Upper lobe of left lung (tissue), 4 donors: ENCODE measurements at regions not wholly inside any gene's neighbourhood (a gene's known extent, or its start where the extent isn't known, plus 50 kb on each side); places are given as distances from the start of the nearest gene placed in this dataset.

ENCODE experiments used
- POLR2A ChIP-seq, 4 donors: fragments of 450-650 bp; IDR thresholded peaks; one replicate each; pipeline ENCODE4 v1.5.1; 2016 to 2017; ENCODE audit warnings: antibody characterized with exemption in 4 of 4, mild to moderate bottlenecking in 2 of 4
- POLR2AphosphoS5 ChIP-seq, 2 donors: sonication (generic); formaldehyde crosslinking; IDR thresholded peaks; one replicate each; pipeline ENCODE4 v1.5.1; 2017; ENCODE audit warnings: antibody characterized with exemption in 2 of 2
- TF ChIP-seq, protein P1 (sequence below), 6 experiments: fragments of 450-650 bp in 4 of 6; fragments of 200-600 bp in 2 of 6; sonication (generic) in 2 of 6; IDR thresholded peaks; one replicate each; pipeline ENCODE4 v1.5.1; 2016 to 2019; ENCODE audit warnings: antibody characterized with exemption in 6 of 6

- TF ChIP-seq, protein P1, sequence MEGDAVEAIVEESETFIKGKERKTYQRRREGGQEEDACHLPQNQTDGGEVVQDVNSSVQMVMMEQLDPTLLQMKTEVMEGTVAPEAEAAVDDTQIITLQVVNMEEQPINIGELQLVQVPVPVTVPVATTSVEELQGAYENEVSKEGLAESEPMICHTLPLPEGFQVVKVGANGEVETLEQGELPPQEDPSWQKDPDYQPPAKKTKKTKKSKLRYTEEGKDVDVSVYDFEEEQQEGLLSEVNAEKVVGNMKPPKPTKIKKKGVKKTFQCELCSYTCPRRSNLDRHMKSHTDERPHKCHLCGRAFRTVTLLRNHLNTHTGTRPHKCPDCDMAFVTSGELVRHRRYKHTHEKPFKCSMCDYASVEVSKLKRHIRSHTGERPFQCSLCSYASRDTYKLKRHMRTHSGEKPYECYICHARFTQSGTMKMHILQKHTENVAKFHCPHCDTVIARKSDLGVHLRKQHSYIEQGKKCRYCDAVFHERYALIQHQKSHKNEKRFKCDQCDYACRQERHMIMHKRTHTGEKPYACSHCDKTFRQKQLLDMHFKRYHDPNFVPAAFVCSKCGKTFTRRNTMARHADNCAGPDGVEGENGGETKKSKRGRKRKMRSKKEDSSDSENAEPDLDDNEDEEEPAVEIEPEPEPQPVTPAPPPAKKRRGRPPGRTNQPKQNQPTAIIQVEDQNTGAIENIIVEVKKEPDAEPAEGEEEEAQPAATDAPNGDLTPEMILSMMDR (IDR thresholded peaks at IDR 0.05): no peak
- TF ChIP-seq POLR2A (IDR thresholded peaks at IDR 0.05): no peak
- TF ChIP-seq POLR2AphosphoS5 (IDR thresholded peaks at IDR 0.05): no peak
Measured at GRCh38 chr1:185561629-185562028, 172.6 kb upstream of the HMCN1 start.
